ENCODE measurements at regions not wholly inside any gene's neighbourhood (a gene's known extent, or its start where the extent isn't known, plus 50 kb on each side); places are given as distances from the start of the nearest gene placed in this dataset.

DNA sequence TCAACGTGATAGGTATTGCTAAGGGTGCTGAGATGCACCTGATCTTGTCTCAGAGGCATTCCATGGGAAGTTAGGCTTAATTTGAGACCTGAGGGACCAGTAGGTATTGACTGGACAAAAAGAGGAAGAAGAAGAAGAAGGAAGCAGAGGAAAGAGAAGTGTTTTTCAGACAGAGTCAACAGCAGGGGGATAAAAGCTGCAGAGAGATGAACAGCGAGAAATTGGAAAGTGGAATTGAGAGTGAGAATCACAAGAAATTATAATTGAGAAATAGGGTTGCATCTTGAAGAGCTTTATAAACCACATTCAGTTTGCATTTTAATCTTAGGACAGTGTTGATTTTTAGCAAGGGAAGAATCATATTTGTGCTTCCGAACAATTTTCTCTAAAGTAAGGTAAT, 254.0 kb downstream of the CD83 start:
- Histone ChIP-seq H3K9me3 (ENCODE audit: low read depth) (no peaks in the 10 kb centered on the region), H4K20me1 (ENCODE audit: insufficient read depth, poor library complexity, severe bottlenecking) (no peaks in the 10 kb centered on the region), H3K27me3 (no peaks in the 10 kb centered on the region), H3K4me2 (no peak overlapping the region), H3K79me2 (no peaks in the 10 kb centered on the region), H3K36me3 (replicated peaks; ENCODE audit: insufficient read depth, low read depth) (no peaks in the 10 kb centered on the region), H3K9me2 (replicated peaks; ENCODE audit: insufficient read depth) (no peaks in the 10 kb centered on the region), H3K4me3 (no peak overlapping the region), H2AFZ (no peak overlapping the region), H3K27ac (no peak overlapping the region), H3K4me1 (ENCODE audit: insufficient read depth) (no peaks in the 10 kb centered on the region)
- TF ChIP-seq EZH2 (IDR thresholded peaks at IDR 0.05; ENCODE audit: borderline replicate concordance) (no peak), EZH2phosphoT487 (IDR thresholded peaks at IDR 0.05; ENCODE audit: low read depth, severe bottlenecking, unreplicated experiment) (no peak)
- TF ChIP-seq, protein P1, sequence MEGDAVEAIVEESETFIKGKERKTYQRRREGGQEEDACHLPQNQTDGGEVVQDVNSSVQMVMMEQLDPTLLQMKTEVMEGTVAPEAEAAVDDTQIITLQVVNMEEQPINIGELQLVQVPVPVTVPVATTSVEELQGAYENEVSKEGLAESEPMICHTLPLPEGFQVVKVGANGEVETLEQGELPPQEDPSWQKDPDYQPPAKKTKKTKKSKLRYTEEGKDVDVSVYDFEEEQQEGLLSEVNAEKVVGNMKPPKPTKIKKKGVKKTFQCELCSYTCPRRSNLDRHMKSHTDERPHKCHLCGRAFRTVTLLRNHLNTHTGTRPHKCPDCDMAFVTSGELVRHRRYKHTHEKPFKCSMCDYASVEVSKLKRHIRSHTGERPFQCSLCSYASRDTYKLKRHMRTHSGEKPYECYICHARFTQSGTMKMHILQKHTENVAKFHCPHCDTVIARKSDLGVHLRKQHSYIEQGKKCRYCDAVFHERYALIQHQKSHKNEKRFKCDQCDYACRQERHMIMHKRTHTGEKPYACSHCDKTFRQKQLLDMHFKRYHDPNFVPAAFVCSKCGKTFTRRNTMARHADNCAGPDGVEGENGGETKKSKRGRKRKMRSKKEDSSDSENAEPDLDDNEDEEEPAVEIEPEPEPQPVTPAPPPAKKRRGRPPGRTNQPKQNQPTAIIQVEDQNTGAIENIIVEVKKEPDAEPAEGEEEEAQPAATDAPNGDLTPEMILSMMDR (IDR thresholded peaks at IDR 0.05; ENCODE audit: poor library complexity), result no peak
- no peak for DNase-seq (ENCODE audit: low spot score)
- 89% methylated on average over 3 of the region's 3 CpGs for WGBS (ENCODE audit: low lambda C conversion rate, missing lambda C conversion rate)

DNA sequence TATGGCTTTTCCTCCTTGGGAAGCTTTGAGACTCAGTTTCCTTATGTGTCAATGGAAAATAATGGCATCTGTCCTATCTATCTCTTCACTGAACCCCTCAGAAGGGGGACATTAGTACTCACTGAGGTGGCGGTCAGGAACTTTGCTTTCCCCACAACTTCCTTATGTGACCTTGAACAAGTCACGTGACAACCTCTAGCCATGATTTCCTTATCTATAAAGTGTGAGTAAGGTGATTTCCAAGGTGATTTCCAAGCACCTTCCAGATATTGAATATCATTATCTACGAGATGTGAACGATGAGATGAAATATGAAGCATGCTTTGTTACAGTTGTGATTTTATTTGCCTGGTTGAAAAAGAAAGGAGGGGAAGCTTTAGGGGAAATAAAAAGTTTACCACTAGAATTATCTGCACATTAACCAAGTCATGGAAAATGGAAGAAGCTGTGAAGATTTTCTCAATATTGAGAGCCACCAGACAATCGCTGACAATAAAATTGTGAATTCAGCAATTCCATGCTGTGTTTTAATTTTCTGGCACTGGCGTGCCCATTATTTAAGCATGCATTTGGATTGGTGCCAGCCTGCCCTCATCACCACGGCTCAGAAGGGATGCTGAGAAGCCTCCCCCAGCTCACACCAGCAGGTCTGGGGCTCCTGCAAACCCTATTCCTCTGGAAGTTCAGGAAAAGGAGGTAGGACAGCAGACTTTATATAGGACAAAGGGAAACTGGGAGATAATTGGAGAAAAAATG, 255.3 kb downstream of the CD83 start:
- DNase-seq (ENCODE audit: low spot score), result no peak
- Histone ChIP-seq H3K4me1 (ENCODE audit: insufficient read depth) (no peaks in the 10 kb centered on the region), H4K20me1 (ENCODE audit: insufficient read depth, poor library complexity, severe bottlenecking) (no peaks in the 10 kb centered on the region), H3K27ac (no peak overlapping the region), H3K36me3 (replicated peaks; ENCODE audit: insufficient read depth, low read depth) (no peaks in the 10 kb centered on the region), H3K79me2 (no peaks in the 10 kb centered on the region), H3K9me2 (replicated peaks; ENCODE audit: insufficient read depth) (no peaks in the 10 kb centered on the region), H2AFZ (no peak overlapping the region), H3K4me2 (no peak overlapping the region), H3K27me3 (no peaks in the 10 kb centered on the region), H3K4me3 (no peak overlapping the region), H3K9me3 (ENCODE audit: low read depth) (no peaks in the 10 kb centered on the region)
- 88% methylated on average over 7 of the region's 7 CpGs for WGBS (ENCODE audit: low lambda C conversion rate, missing lambda C conversion rate)
- TF ChIP-seq, protein P1 (IDR thresholded peaks at IDR 0.05; ENCODE audit: poor library complexity), result no peak
- no peak for TF ChIP-seq EZH2phosphoT487 (IDR thresholded peaks at IDR 0.05; ENCODE audit: low read depth, severe bottlenecking, unreplicated experiment)
- no peak for TF ChIP-seq EZH2 (IDR thresholded peaks at IDR 0.05; ENCODE audit: borderline replicate concordance)

DNA sequence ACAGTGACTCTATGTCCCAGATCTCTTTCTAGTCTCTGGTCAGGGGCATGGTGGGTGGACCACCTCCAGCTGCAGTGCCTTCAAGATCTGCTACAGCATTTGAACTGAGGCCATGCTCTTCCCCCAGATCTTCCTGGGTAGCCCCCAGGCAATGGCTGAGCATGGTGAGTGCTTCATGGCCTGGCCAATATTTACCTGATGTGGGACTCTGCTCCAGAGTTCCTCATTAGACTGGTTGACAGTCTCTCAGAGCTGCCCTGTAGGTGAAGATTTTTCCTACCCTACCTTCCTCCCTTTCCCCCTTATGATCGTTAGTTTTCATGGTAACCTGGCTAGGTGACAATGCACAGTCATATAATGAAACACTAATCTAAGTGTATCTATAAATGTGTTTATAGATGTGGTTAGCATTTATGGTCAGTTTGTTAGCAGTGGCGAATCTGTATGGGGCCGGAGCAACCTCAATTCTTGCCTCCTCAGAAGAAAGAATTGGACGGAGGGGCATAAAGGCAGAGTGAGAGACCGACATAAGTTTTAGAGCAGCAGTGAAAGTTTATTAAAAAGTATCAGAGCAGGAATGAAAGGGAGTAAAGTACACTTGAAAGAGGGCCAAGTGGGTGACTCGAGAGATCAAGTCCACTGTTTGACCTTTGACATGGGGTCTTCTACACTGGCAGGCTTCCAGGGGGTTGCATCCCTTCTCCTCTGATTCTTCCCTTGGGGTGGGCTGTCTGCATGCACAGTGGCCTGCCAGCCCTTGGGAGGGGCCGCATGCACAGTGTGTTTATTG, 256.3 kb downstream of the CD83 start:
- Histone ChIP-seq H3K79me2 (no peaks in the 10 kb centered on the region), H4K20me1 (ENCODE audit: insufficient read depth, poor library complexity, severe bottlenecking) (no peaks in the 10 kb centered on the region), H3K4me2 (no peak overlapping the region), H2AFZ (no peak overlapping the region), H3K9me3 (ENCODE audit: low read depth) (no peaks in the 10 kb centered on the region), H3K9me2 (replicated peaks; ENCODE audit: insufficient read depth) (no peaks in the 10 kb centered on the region), H3K27me3 (no peaks in the 10 kb centered on the region), H3K27ac (no peak overlapping the region), H3K4me3 (no peak overlapping the region), H3K36me3 (replicated peaks; ENCODE audit: insufficient read depth, low read depth) (no peaks in the 10 kb centered on the region), H3K4me1 (ENCODE audit: insufficient read depth) (no peaks in the 10 kb centered on the region)
- TF ChIP-seq, protein P1 (IDR thresholded peaks at IDR 0.05; ENCODE audit: poor library complexity), result no peak
- TF ChIP-seq EZH2phosphoT487 (IDR thresholded peaks at IDR 0.05; ENCODE audit: low read depth, severe bottlenecking, unreplicated experiment) (no peak), EZH2 (IDR thresholded peaks at IDR 0.05; ENCODE audit: borderline replicate concordance) (no peak)
- 88% methylated on average over 7 of the region's 7 CpGs for WGBS (ENCODE audit: low lambda C conversion rate, missing lambda C conversion rate)
- DNase-seq (ENCODE audit: low spot score), result no peak
